ENCODE measurements at regions not wholly inside any gene's neighbourhood (a gene's known extent, or its start where the extent isn't known, plus 50 kb on each side); places are given as distances from the start of the nearest gene placed in this dataset.

GRCh38 chr17:74019860-74020259, 183.6 kb upstream of the RPL38 start:
- intact Hi-C loops (cut with DNase I; ENCODE audit: low total_unique reads), result no loop called here
- H3K4me1 ChIP-seq, result no peaks in the 10 kb centered on the region
- no peaks in the 10 kb centered on the region for H3K9me3 ChIP-seq
- no peak overlapping the region for H3K27ac ChIP-seq
- no peak for DNase-seq (ENCODE audit: low spot score in 2 of 2)
- H3K36me3 ChIP-seq, result no peaks in the 10 kb centered on the region
- H3K27me3 ChIP-seq, result no peaks in the 10 kb centered on the region
- no peak overlapping the region for H3K4me3 ChIP-seq
- TF ChIP-seq CTCF (IDR thresholded peaks at IDR 0.05), result no peak

- intact Hi-C loops (cut with DNase I; ENCODE audit: low total_unique reads), result no loop called here
These were observed 183.0 kb upstream of the RPL38 start for GRCh38 chr17:74020522-74020921.

GRCh38 chr17:74024871-74025531, 178.5 kb upstream of the RPL38 start:
- Histone ChIP-seq H3K4me1 (no peaks in the 10 kb centered on the region), H3K9me3 (no peaks in the 10 kb centered on the region), H3K36me3 (no peaks in the 10 kb centered on the region), H3K27me3 (no peaks in the 10 kb centered on the region), H3K4me3 (no peak overlapping the region), H3K27ac (no peak overlapping the region)
- DNase-seq (ENCODE audit: low spot score in 2 of 2), result no peak
- intact Hi-C loops (cut with DNase I; ENCODE audit: low total_unique reads), result no loop called here
- TF ChIP-seq CTCF (IDR thresholded peaks at IDR 0.05) (no peak), POLR2AphosphoS5 (IDR thresholded peaks at IDR 0.05) (no peak), POLR2A (IDR thresholded peaks at IDR 0.05) (no peak)

More at GRCh38 chr17:74020522-74020921, 183.0 kb upstream of the RPL38 start:
- Histone ChIP-seq H3K27ac (no peak overlapping the region), H3K9me3 (no peaks in the 10 kb centered on the region), H3K4me3 (no peak overlapping the region), H3K4me1 (no peaks in the 10 kb centered on the region), H3K36me3 (no peaks in the 10 kb centered on the region), H3K27me3 (no peaks in the 10 kb centered on the region)
- DNase-seq (ENCODE audit: low spot score in 2 of 2), result no peak
- TF ChIP-seq POLR2A (IDR thresholded peaks at IDR 0.05) (no peak), CTCF (IDR thresholded peaks at IDR 0.05) (no peak), POLR2AphosphoS5 (IDR thresholded peaks at IDR 0.05) (no peak)

GRCh38 chr17:74027444-74027843, 176.0 kb upstream of the RPL38 start:
- Histone ChIP-seq H3K27me3 (peaks cover 0 to 1% of the 10 kb centered on the region in 2 donors), H3K36me3 (no peaks in the 10 kb centered on the region), H3K4me3 (no peak overlapping the region), H3K9me3 (no peaks in the 10 kb centered on the region), H3K27ac (no peak overlapping the region), H3K4me1 (no peaks in the 10 kb centered on the region)
- no peak for DNase-seq (ENCODE audit: low spot score in 2 of 2)
- intact Hi-C loops (cut with DNase I; ENCODE audit: low total_unique reads), result no loop called here
- TF ChIP-seq CTCF (IDR thresholded peaks at IDR 0.05) (no peak), POLR2AphosphoS5 (IDR thresholded peaks at IDR 0.05) (no peak)

GRCh38 chr17:74028354-74029116, 174.9 kb upstream of the RPL38 start:
- Histone ChIP-seq H3K4me3 (no peak overlapping the region), H3K36me3 (no peaks in the 10 kb centered on the region), H3K4me1 (no peaks in the 10 kb centered on the region), H3K27ac (no peak overlapping the region), H3K9me3 (no peaks in the 10 kb centered on the region), H3K27me3 (peaks cover 0 to 5% of the 10 kb centered on the region in 2 donors)
- TF ChIP-seq POLR2A (IDR thresholded peaks at IDR 0.05), result no peak
- intact Hi-C loops (cut with DNase I; ENCODE audit: low total_unique reads), result no loop called here
- DNase-seq (ENCODE audit: low spot score in 2 of 2), result no peak

Data from breast epithelium (tissue), 4 donors.